Stimulated activated CD4-positive, alpha-beta T cell treated with anti-CD3 and anti-CD28 coated beads, Interleukin-2, amount 100 ng/mL, for 24 hours (primary cell): ENCODE measurements at regions not wholly inside any gene's neighbourhood (a gene's known extent, or its start where the extent isn't known, plus 50 kb on each side); places are given as distances from the start of the nearest gene placed in this dataset.

Experiments used
- DNase-seq, 2 donors: peaks; one replicate each; pipeline ENCODE4 v3.0.0-alpha.2; 2020

- DNase-seq = no peak
Measured at GRCh38 chr3:30269751-30270445, 336.5 kb upstream of the TGFBR2 start.

GRCh38 chr3:30271781-30272180, 334.6 kb upstream of the TGFBR2 start:
- no peak for DNase-seq

GRCh38 chr3:30273304-30274072, 332.9 kb upstream of the TGFBR2 start:
- DNase-seq = no peak

GRCh38 chr3:30277494-30277893, 328.9 kb upstream of the TGFBR2 start:
- no peak for DNase-seq

GRCh38 chr3:30281526-30281925, 324.9 kb upstream of the TGFBR2 start:
- DNase-seq = no peak

- DNase-seq = no peak
Measured at GRCh38 chr3:30282154-30282696, 324.2 kb upstream of the TGFBR2 start.

GRCh38 chr3:30285188-30286006, 321.0 kb upstream of the TGFBR2 start:
- DNase-seq = no peak

- DNase-seq = no peak
Measured at GRCh38 chr3:30286007-30286669, 320.3 kb upstream of the TGFBR2 start.

- DNase-seq = no peak
Measured at GRCh38 chr3:30286811-30287210, 319.6 kb upstream of the TGFBR2 start.

GRCh38 chr3:30288830-30289229, 317.6 kb upstream of the TGFBR2 start:
- DNase-seq = no peak

- DNase-seq = no peak
Measured at GRCh38 chr3:30289324-30289723, 317.1 kb upstream of the TGFBR2 start.

- no peak for DNase-seq
Measured at GRCh38 chr3:30289766-30290165, 316.6 kb upstream of the TGFBR2 start.

- no peak for DNase-seq
Measured at GRCh38 chr3:30290479-30290878, 315.9 kb upstream of the TGFBR2 start.

- no peak for DNase-seq
Measured at GRCh38 chr3:30292192-30292893, 314.1 kb upstream of the TGFBR2 start.

- no peak for DNase-seq
Measured at GRCh38 chr3:30293621-30294240, 312.7 kb upstream of the TGFBR2 start.

- no peak for DNase-seq
Measured at GRCh38 chr3:30294241-30294667, 312.1 kb upstream of the TGFBR2 start.

GRCh38 chr3:30297112-30297511, 309.3 kb upstream of the TGFBR2 start:
- no peak for DNase-seq

- no peak for DNase-seq
Measured at GRCh38 chr3:30299674-30300385, 306.6 kb upstream of the TGFBR2 start.

GRCh38 chr3:30300809-30301208, 305.6 kb upstream of the TGFBR2 start:
- no peak for DNase-seq

- DNase-seq = no peak
Measured at GRCh38 chr3:30302027-30302426, 304.4 kb upstream of the TGFBR2 start.

- no peak for DNase-seq
Measured at GRCh38 chr3:30303770-30304169, 302.6 kb upstream of the TGFBR2 start.
